Kidney (tissue), 13 donors: ENCODE measurements at regions not wholly inside any gene's neighbourhood (a gene's known extent, or its start where the extent isn't known, plus 50 kb on each side); places are given as distances from the start of the nearest gene placed in this dataset.

ENCODE experiments used
- DNase-seq, 5 donors: peaks; one replicate each; pipeline ENCODE4 v3.0.0-alpha.2; 2013 to 2020
- FAIRE-seq: peaks from 2 replicates; lab custom pipeline; 2012; peaks lifted over from hg19 to GRCh38; lab: Jason Lieb, UNC
- H3K27ac ChIP-seq, 2 donors: one replicate each; pipeline ENCODE4 v1.7.0; 2013; ENCODE audit warnings: low read depth in 2 of 2, low read length in 2 of 2, inconsistent platforms in 1 of 2
- H3K27me3 ChIP-seq: one replicate; pipeline ENCODE4 v1.7.1; 2013; ENCODE audit warnings: low read length, inconsistent platforms; ENCODE audit not compliant: control insufficient read depth, insufficient read depth
- H3K36me3 ChIP-seq, 3 donors: one replicate each; pipeline versions ENCODE4 v1.7.0 to v1.7.1; 2013; ENCODE audit warnings: low read length in 3 of 3, control low read depth in 1 of 3, inconsistent platforms in 1 of 3; ENCODE audit not compliant: insufficient read depth in 3 of 3, control insufficient read depth in 2 of 3
- H3K4me1 ChIP-seq, 3 donors: one replicate each; pipeline versions ENCODE4 v1.7.0 to v1.7.1; 2013; ENCODE audit warnings: low read length in 3 of 3, inconsistent platforms in 1 of 3, low read depth in 1 of 3; ENCODE audit not compliant: control insufficient read depth in 2 of 3, insufficient read depth in 2 of 3
- H3K4me3 ChIP-seq, 3 donors: one replicate each; pipeline versions ENCODE4 v1.7.0 to v1.8.1; 2013; ENCODE audit warnings: low read length in 3 of 3, control low read depth in 1 of 3, inconsistent platforms in 1 of 3
- H3K9ac ChIP-seq, 3 donors: one replicate each; pipeline versions ENCODE4 v1.7.0 to v1.7.1; 2013; ENCODE audit warnings: low read length in 3 of 3, control low read depth in 1 of 3, inconsistent platforms in 1 of 3
- H3K9me3 ChIP-seq, 3 donors: one replicate each; pipeline versions ENCODE4 v1.7.0 to v1.7.1; 2013; ENCODE audit warnings: low read length in 3 of 3, control low read depth in 1 of 3, inconsistent platforms in 1 of 3; ENCODE audit not compliant: control insufficient read depth in 2 of 3, insufficient read depth in 1 of 3
- CTCF ChIP-seq: IDR thresholded peaks from 3 replicates; pipeline ENCODE4 v1.5.1; 2012; ENCODE audit warnings: mild to moderate bottlenecking, moderate library complexity, borderline replicate concordance; ENCODE audit not compliant: insufficient read depth; ENCODE audit errors: extremely low read depth
- intact Hi-C: fragments of 100-400 bp; cut with DNase I; formaldehyde crosslinking; loops from one replicate; pipeline ENCODE4 v1.11.1; 2022
- donor health status: control.
- donor health status: control.
- donor health status: control.
- donor health status: control.
- donor health status: control.
- donor health status: DM: yes; HTN: yes; CAD: no.
- donor health status: Normal renal cell carcinoma (clear cell type).

GRCh38 chr4:160127211-160127610 is 1024.3 kb downstream of the RAPGEF2 start:
- FAIRE-seq (no peak), DNase-seq (no peak)
- no peaks in the 10 kb centered on the region for H3K27me3 ChIP-seq
- no peak for TF ChIP-seq CTCF
- no peak overlapping the region for H3K27ac ChIP-seq
- H3K4me3 ChIP-seq = no peak overlapping the region
- H3K4me1 ChIP-seq = no peaks in the 10 kb centered on the region
- H3K36me3 ChIP-seq = no peaks in the 10 kb centered on the region
- H3K9me3 ChIP-seq = no peaks in the 10 kb centered on the region
- intact Hi-C loops = no loop called here
- no peak overlapping the region for H3K9ac ChIP-seq

GRCh38 chr4:160129439-160129838 is 1026.6 kb downstream of the RAPGEF2 start:
- Histone ChIP-seq H3K9ac (no peak overlapping the region), H3K4me3 (no peak overlapping the region), H3K9me3 (no peaks in the 10 kb centered on the region), H3K36me3 (no peaks in the 10 kb centered on the region), H3K27me3 (no peaks in the 10 kb centered on the region), H3K27ac (no peak overlapping the region), H3K4me1 (no peaks in the 10 kb centered on the region)
- TF ChIP-seq CTCF = no peak
- peak in 2 of 5 donors; percentile 40 to 48 for DNase-seq
- FAIRE-seq = no peak
- intact Hi-C loops = no loop called here

- Histone ChIP-seq H3K27ac (no peak overlapping the region), H3K9me3 (no peaks in the 10 kb centered on the region), H3K36me3 (no peaks in the 10 kb centered on the region), H3K9ac (no peak overlapping the region), H3K4me3 (no peak overlapping the region), H3K4me1 (no peaks in the 10 kb centered on the region), H3K27me3 (no peaks in the 10 kb centered on the region)
- intact Hi-C loops = no loop called here
- FAIRE-seq (no peak), DNase-seq (no peak)
- no peak for TF ChIP-seq CTCF
Measured at GRCh38 chr4:160136021-160136420, 1033.1 kb downstream of the RAPGEF2 start.

GRCh38 chr4:160141206-160141605 is 1038.3 kb downstream of the RAPGEF2 start:
- H3K4me3 ChIP-seq = no peak overlapping the region
- no peak overlapping the region for H3K27ac ChIP-seq
- H3K9me3 ChIP-seq = no peaks in the 10 kb centered on the region
- TF ChIP-seq CTCF = no peak
- no peaks in the 10 kb centered on the region for H3K27me3 ChIP-seq
- FAIRE-seq (no peak), DNase-seq (no peak)
- intact Hi-C loops = no loop called here
- H3K36me3 ChIP-seq = no peaks in the 10 kb centered on the region
- no peaks in the 10 kb centered on the region for H3K4me1 ChIP-seq
- H3K9ac ChIP-seq = no peak overlapping the region
